Activated B cell treated with CpG ODN at 0.5 μM for 24 hours (primary cell): ENCODE measurements at regions not wholly inside any gene's neighbourhood (a gene's known extent, or its start where the extent isn't known, plus 50 kb on each side); places are given as distances from the start of the nearest gene placed in this dataset.

ENCODE experiments used
- ATAC-seq: fragments of 200-7000 bp; cut with Tn5 transposase; one replicate; pipeline ENCODE4 v1.10.0; 2021; ENCODE audit warnings: low read depth, mild to moderate bottlenecking, moderate library complexity
- CTCF ChIA-PET: fragments of 350-600 bp; sonication (Branson Sonifier 250); formaldehyde crosslinking; loops from one replicate; lab custom pipeline; 2021; ENCODE audit warnings: antibody characterized with exemption; lab: Charles Lee
- POLR2A ChIA-PET: fragments of 350-600 bp; sonication (Branson Sonifier 250); formaldehyde crosslinking; loops from one replicate; lab custom pipeline; 2021; ENCODE audit warnings: antibody characterized with exemption; lab: Charles Lee
- DNase-seq: peaks from one replicate; pipeline ENCODE4 v3.0.0; 2022
- H3K27ac Mint-ChIP-seq: one replicate; pipeline ENCODE4 v1.8.0; 2020; ENCODE audit warnings: mixed read lengths
- H3K27me3 Mint-ChIP-seq: one replicate; pipeline ENCODE4 v1.8.0; 2021; ENCODE audit warnings: mixed read lengths
- H3K36me3 Mint-ChIP-seq: one replicate; pipeline ENCODE4 v1.8.0; 2021; ENCODE audit warnings: low read depth, mixed read lengths
- H3K4me1 Mint-ChIP-seq: one replicate; pipeline ENCODE4 v1.8.0; 2021; ENCODE audit warnings: mixed read lengths
- H3K4me3 Mint-ChIP-seq: one replicate; pipeline ENCODE4 v1.8.0; 2020; ENCODE audit warnings: mild to moderate bottlenecking, mixed read lengths
- H3K9me3 Mint-ChIP-seq: one replicate; pipeline ENCODE4 v1.8.0; 2020; ENCODE audit warnings: mixed read lengths
- CTCF ChIP-seq: fragments of 200-600 bp; IDR thresholded peaks from one replicate; pipeline ENCODE4 v1.8.0; 2022; ENCODE audit warnings: antibody characterized with exemption, mild to moderate bottlenecking
- intact Hi-C: fragments of 100-400 bp; cut with micrococcal nuclease; formaldehyde crosslinking; loops from one replicate; pipeline ENCODE4 v1.15.1; 2024

DNA sequence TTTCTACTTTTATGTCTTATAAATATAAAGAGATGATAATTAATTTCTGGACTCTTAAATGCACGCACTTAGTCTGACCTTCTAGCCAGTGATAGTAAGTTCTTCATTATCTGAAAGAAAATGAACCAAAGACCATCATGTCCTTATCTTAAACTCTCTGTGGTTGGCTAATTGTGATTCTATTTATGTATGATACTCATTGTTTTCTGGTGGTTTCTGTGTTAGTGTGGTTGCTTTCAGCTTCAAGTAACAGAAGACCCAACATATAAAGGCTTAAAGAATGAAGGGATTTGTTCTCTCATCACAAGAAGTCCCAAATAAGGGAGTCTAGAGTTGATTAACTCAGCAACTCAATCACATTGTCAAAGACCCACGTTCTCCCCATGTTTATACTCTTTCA, 225.2 kb upstream of the TANK start:
- H3K4me1 Mint-ChIP-seq, result no peaks in the 10 kb centered on the region
- ChIA-PET CTCF (no interaction called here), POLR2A (no interaction called here)
- H3K27ac Mint-ChIP-seq, result no peak overlapping the region
- H3K27me3 Mint-ChIP-seq, result peaks cover 9% of the 10 kb centered on the region
- no peak for ATAC-seq
- no peak for DNase-seq
- no peaks in the 10 kb centered on the region for H3K9me3 Mint-ChIP-seq
- no peak for TF ChIP-seq CTCF
- intact Hi-C loops, result no loop called here
- H3K36me3 Mint-ChIP-seq, result no peaks in the 10 kb centered on the region
- H3K4me3 Mint-ChIP-seq, result no peak overlapping the region

GRCh38 chr2:160936044-160936806, 224.0 kb upstream of the TANK start:
- CTCF ChIA-PET, result no interaction called here
- ATAC-seq, result no peak
- no peak overlapping the region for H3K4me3 Mint-ChIP-seq
- POLR2A ChIA-PET, result no interaction called here
- H3K4me1 Mint-ChIP-seq, result peaks cover 8% of the 10 kb centered on the region
- no peak for TF ChIP-seq CTCF
- H3K27me3 Mint-ChIP-seq, result peaks cover 4% of the 10 kb centered on the region
- H3K36me3 Mint-ChIP-seq, result no peaks in the 10 kb centered on the region
- DNase-seq, result no peak
- H3K9me3 Mint-ChIP-seq, result no peaks in the 10 kb centered on the region
- intact Hi-C loops, result no loop called here
- no peak overlapping the region for H3K27ac Mint-ChIP-seq

- intact Hi-C loops, result no loop called here
- H3K36me3 Mint-ChIP-seq, result no peaks in the 10 kb centered on the region
- ATAC-seq (no peak), DNase-seq (no peak)
- H3K27me3 Mint-ChIP-seq, result peaks cover 12% of the 10 kb centered on the region
- CTCF ChIA-PET, result no interaction called here
- H3K4me1 Mint-ChIP-seq, result peaks cover 8% of the 10 kb centered on the region
- H3K9me3 Mint-ChIP-seq, result no peaks in the 10 kb centered on the region
- POLR2A ChIA-PET, result no interaction called here
- no peak for TF ChIP-seq CTCF
- no peak overlapping the region for H3K27ac Mint-ChIP-seq
- no peak overlapping the region for H3K4me3 Mint-ChIP-seq
Observed at GRCh38 chr2:160940271-160940670, 220.0 kb upstream of the TANK start.

GRCh38 chr2:160940699-160941098, 219.5 kb upstream of the TANK start:
- ChIA-PET POLR2A (no interaction called here), CTCF (no interaction called here)
- TF ChIP-seq CTCF, result no peak
- Mint-ChIP-seq H3K27ac (no peak overlapping the region), H3K4me3 (no peak overlapping the region), H3K4me1 (peaks cover 8% of the 10 kb centered on the region), H3K9me3 (no peaks in the 10 kb centered on the region), H3K27me3 (peaks cover 12% of the 10 kb centered on the region), H3K36me3 (no peaks in the 10 kb centered on the region)
- intact Hi-C loops, result no loop called here
- ATAC-seq (no peak), DNase-seq (no peak)

DNA sequence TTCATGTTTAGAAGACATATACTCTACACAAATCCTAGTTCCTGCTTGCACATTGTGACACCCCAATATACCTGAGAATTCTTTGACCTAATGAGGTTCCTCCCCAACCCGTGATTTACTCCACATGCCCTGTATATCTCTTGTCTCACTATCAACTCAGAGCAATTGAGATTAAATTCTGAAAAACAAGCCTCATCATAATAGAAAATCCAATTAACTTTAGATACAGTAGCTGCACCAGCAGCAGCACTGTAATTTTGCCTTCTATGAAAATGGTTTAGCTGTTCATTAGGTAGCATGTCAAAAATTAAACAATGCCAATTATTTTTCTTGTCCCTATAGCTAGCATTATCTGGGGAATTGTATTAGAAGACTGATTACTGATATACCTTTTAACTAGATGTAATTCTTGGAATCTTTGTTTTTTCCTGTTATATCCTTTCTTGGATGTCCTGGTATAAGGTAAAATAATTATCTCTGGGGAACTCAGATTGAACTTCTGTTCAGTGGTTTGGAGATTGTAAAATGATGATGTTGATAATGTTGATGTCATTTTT, 218.9 kb upstream of the TANK start:
- H3K27ac Mint-ChIP-seq, result no peak overlapping the region
- H3K36me3 Mint-ChIP-seq, result no peaks in the 10 kb centered on the region
- TF ChIP-seq CTCF, result no peak
- peaks cover 8% of the 10 kb centered on the region for H3K4me1 Mint-ChIP-seq
- H3K9me3 Mint-ChIP-seq, result no peaks in the 10 kb centered on the region
- H3K4me3 Mint-ChIP-seq, result no peak overlapping the region
- DNase-seq (no peak), ATAC-seq (no peak)
- ChIA-PET CTCF (no interaction called here), POLR2A (interaction anchor here (0.6 kb wide), 1 partner anchor 47 kb away, joined by 5 read pairs; no protein-coding TSS in a partner anchor)
- intact Hi-C loops, result no loop called here
- peaks cover 12% of the 10 kb centered on the region for H3K27me3 Mint-ChIP-seq
